NCI-H1930 (cell line): ENCODE measurements at regions not wholly inside any gene's neighbourhood (a gene's known extent, or its start where the extent isn't known, plus 50 kb on each side); places are given as distances from the start of the nearest gene placed in this dataset.
"Not testable (repeated sequence)": the region's sequence is repeated elsewhere in the genome, so short reads cannot be mapped to it uniquely, and the experiment has no call there.

Experiments
- DNase-seq, 2 experiments: peaks; one replicate each; lab custom pipeline; 2025; lab: John Stamatoyannopoulos, UW

- no peak for DNase-seq
These were observed 911.1 kb downstream of the KCNT2 start for GRCh38 chr1:195697130-195697529.

- no peak for DNase-seq
These were observed 921.5 kb downstream of the KCNT2 start for GRCh38 chr1:195686764-195687163.

- no peak for DNase-seq
These were observed 943.6 kb downstream of the KCNT2 start for GRCh38 chr1:195664628-195665027.

GRCh38 chr1:195663549-195664280, 944.5 kb downstream of the KCNT2 start:
- DNase-seq = no peak

GRCh38 chr1:195656780-195657179, 951.5 kb downstream of the KCNT2 start:
- no peak for DNase-seq

GRCh38 chr1:195648875-195649274, 959.4 kb downstream of the KCNT2 start:
- DNase-seq = not testable (repeated sequence)

- DNase-seq = no peak
These were observed 970.7 kb downstream of the KCNT2 start for GRCh38 chr1:195637539-195637938.

GRCh38 chr1:195618287-195618686, 990.0 kb downstream of the KCNT2 start:
- DNase-seq = no peak

- DNase-seq = no peak
These were observed 991.1 kb downstream of the KCNT2 start for GRCh38 chr1:195617106-195617505.

- DNase-seq = no peak
These were observed 999.4 kb downstream of the KCNT2 start for GRCh38 chr1:195608883-195609282.

- no peak for DNase-seq
These were observed 1001.8 kb downstream of the KCNT2 start for GRCh38 chr1:195606483-195606882.

GRCh38 chr1:195604287-195604686, 1004.0 kb downstream of the KCNT2 start:
- DNase-seq = no peak

GRCh38 chr1:195597891-195598290, 1010.3 kb downstream of the KCNT2 start:
- DNase-seq = no peak

- DNase-seq = no peak
These were observed 1013.5 kb downstream of the KCNT2 start for GRCh38 chr1:195594773-195595172.

- no peak for DNase-seq
These were observed 1013.9 kb downstream of the KCNT2 start for GRCh38 chr1:195594322-195594721.

- DNase-seq = no peak
These were observed 1016.1 kb downstream of the KCNT2 start for GRCh38 chr1:195591917-195592672.

- DNase-seq = no peak
These were observed 1017.6 kb downstream of the KCNT2 start for GRCh38 chr1:195590649-195591048.

- no peak for DNase-seq
These were observed 1023.2 kb downstream of the KCNT2 start for GRCh38 chr1:195584870-195585624.

GRCh38 chr1:195580988-195581387, 1027.3 kb downstream of the KCNT2 start:
- DNase-seq = no peak

GRCh38 chr1:195577748-195578147, 1030.5 kb downstream of the KCNT2 start:
- no peak for DNase-seq

- DNase-seq = peak; percentile 20 to 34
These were observed 1031.6 kb downstream of the KCNT2 start for GRCh38 chr1:195576641-195577040.

GRCh38 chr1:195574511-195574910, 1033.7 kb downstream of the KCNT2 start:
- DNase-seq = no peak

- no peak for DNase-seq
These were observed 1038.3 kb downstream of the KCNT2 start for GRCh38 chr1:195569934-195570333.
